ENCODE measurements at regions not wholly inside any gene's neighbourhood (a gene's known extent, or its start where the extent isn't known, plus 50 kb on each side); places are given as distances from the start of the nearest gene placed in this dataset.
A peak's percentile ranks its signal among the peaks of the same experiment; 100 is the strongest.

DNA sequence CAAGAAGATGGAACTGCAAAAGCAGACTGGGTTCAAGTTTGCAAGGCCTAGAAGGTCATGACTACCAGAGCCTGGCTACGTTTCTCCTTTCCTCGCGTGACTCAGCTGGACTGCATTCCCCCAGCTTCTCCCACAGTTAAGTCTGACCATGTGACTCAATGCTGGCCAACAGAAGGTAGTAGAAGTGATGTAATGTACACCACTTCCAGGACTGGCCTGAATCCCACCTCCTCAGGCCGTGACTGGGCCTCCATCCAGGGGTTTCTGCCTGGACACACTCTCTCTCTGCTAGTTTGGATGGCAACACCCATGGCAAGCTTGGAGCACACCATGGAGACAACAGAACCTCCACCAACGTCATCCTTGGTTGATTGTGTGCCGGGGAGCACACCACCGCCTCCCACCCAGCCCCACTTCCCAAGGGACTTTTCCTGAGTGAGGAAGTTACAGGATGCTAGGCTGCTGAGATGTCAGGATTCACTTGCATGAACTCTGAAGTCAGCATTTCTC, 112.0 kb upstream of the CDYL start (continued):
- TF ChIP-seq, protein P1, sequence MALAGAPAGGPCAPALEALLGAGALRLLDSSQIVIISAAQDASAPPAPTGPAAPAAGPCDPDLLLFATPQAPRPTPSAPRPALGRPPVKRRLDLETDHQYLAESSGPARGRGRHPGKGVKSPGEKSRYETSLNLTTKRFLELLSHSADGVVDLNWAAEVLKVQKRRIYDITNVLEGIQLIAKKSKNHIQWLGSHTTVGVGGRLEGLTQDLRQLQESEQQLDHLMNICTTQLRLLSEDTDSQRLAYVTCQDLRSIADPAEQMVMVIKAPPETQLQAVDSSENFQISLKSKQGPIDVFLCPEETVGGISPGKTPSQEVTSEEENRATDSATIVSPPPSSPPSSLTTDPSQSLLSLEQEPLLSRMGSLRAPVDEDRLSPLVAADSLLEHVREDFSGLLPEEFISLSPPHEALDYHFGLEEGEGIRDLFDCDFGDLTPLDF (CRISPR knock-in tag; IDR thresholded peaks at IDR 0.05): no peak
- TF ChIP-seq ZNF140 (CRISPR knock-in tag; IDR thresholded peaks at IDR 0.05): no peak
- TF ChIP-seq C11orf30 (IDR thresholded peaks at IDR 0.05; ENCODE audit: low read depth): peak; percentile 48; the same call in 1 of the 2 replicates
- TF ChIP-seq ZNF79 (CRISPR knock-in tag; IDR thresholded peaks at IDR 0.05; ENCODE audit: low read depth): no peak
- no peak for TF ChIP-seq TCF3 (CRISPR knock-in tag; IDR thresholded peaks at IDR 0.05)
- no peak for TF ChIP-seq POU5F1 (IDR thresholded peaks at IDR 0.05; ENCODE audit: borderline replicate concordance, low read depth, low read length, partially characterized antibody)
- TF ChIP-seq, protein P2, sequence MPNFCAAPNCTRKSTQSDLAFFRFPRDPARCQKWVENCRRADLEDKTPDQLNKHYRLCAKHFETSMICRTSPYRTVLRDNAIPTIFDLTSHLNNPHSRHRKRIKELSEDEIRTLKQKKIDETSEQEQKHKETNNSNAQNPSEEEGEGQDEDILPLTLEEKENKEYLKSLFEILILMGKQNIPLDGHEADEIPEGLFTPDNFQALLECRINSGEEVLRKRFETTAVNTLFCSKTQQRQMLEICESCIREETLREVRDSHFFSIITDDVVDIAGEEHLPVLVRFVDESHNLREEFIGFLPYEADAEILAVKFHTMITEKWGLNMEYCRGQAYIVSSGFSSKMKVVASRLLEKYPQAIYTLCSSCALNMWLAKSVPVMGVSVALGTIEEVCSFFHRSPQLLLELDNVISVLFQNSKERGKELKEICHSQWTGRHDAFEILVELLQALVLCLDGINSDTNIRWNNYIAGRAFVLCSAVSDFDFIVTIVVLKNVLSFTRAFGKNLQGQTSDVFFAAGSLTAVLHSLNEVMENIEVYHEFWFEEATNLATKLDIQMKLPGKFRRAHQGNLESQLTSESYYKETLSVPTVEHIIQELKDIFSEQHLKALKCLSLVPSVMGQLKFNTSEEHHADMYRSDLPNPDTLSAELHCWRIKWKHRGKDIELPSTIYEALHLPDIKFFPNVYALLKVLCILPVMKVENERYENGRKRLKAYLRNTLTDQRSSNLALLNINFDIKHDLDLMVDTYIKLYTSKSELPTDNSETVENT (CRISPR knock-in tag; IDR thresholded peaks at IDR 0.05): no peak
- no peak for TF ChIP-seq SMARCA4 (IDR thresholded peaks at IDR 0.05)
- TF ChIP-seq, protein P3, sequence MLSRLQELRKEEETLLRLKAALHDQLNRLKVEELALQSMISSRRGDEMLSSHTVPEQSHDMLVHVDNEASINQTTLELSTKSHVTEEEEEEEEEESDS (CRISPR knock-in tag; IDR thresholded peaks at IDR 0.05): no peak
- peak; percentile 59 for TF ChIP-seq NFE2 (IDR thresholded peaks at IDR 0.05; ENCODE audit: low read depth)
- peak; percentile 71 for TF ChIP-seq BHLHE40 (IDR thresholded peaks at IDR 0.05; ENCODE audit: low read length)
- TF ChIP-seq, protein P4, sequence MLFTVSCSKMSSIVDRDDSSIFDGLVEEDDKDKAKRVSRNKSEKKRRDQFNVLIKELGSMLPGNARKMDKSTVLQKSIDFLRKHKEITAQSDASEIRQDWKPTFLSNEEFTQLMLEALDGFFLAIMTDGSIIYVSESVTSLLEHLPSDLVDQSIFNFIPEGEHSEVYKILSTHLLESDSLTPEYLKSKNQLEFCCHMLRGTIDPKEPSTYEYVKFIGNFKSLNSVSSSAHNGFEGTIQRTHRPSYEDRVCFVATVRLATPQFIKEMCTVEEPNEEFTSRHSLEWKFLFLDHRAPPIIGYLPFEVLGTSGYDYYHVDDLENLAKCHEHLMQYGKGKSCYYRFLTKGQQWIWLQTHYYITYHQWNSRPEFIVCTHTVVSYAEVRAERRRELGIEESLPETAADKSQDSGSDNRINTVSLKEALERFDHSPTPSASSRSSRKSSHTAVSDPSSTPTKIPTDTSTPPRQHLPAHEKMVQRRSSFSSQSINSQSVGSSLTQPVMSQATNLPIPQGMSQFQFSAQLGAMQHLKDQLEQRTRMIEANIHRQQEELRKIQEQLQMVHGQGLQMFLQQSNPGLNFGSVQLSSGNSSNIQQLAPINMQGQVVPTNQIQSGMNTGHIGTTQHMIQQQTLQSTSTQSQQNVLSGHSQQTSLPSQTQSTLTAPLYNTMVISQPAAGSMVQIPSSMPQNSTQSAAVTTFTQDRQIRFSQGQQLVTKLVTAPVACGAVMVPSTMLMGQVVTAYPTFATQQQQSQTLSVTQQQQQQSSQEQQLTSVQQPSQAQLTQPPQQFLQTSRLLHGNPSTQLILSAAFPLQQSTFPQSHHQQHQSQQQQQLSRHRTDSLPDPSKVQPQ (CRISPR knock-in tag; IDR thresholded peaks at IDR 0.05; ENCODE audit: borderline replicate concordance): no peak
- TF ChIP-seq MAFG (tag; conservative IDR thresholded peaks at IDR 0.05): peak; percentile 53
- TF ChIP-seq EP400 (IDR thresholded peaks at IDR 0.05): no peak
- TF ChIP-seq, protein P5, sequence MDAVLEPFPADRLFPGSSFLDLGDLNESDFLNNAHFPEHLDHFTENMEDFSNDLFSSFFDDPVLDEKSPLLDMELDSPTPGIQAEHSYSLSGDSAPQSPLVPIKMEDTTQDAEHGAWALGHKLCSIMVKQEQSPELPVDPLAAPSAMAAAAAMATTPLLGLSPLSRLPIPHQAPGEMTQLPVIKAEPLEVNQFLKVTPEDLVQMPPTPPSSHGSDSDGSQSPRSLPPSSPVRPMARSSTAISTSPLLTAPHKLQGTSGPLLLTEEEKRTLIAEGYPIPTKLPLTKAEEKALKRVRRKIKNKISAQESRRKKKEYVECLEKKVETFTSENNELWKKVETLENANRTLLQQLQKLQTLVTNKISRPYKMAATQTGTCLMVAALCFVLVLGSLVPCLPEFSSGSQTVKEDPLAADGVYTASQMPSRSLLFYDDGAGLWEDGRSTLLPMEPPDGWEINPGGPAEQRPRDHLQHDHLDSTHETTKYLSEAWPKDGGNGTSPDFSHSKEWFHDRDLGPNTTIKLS (IDR thresholded peaks at IDR 0.05; ENCODE audit: borderline replicate concordance, low read depth): no peak
- no peak for TF ChIP-seq NR1H2 (CRISPR knock-in tag; IDR thresholded peaks at IDR 0.05)
- peak; percentile 91 for TF ChIP-seq ZNF75A (CRISPR knock-in tag; IDR thresholded peaks at IDR 0.05)
- no peak for TF ChIP-seq POLR2A (conservative IDR thresholded peaks at IDR 0.05)
- TF ChIP-seq ATF7 (IDR thresholded peaks at IDR 0.05): peak; percentile 86; the same call in 1 of the 2 replicates
- TF ChIP-seq SMAD2 (IDR thresholded peaks at IDR 0.05; ENCODE audit: low read depth, low read length): no peak
- TF ChIP-seq NR3C1 (CRISPR knock-in tag; IDR thresholded peaks at IDR 0.05): no peak
- no peak for TF ChIP-seq TAL1 (IDR thresholded peaks at IDR 0.05)
- no peak for TF ChIP-seq MED1 (CRISPR knock-in tag; IDR thresholded peaks at IDR 0.05; ENCODE audit: borderline replicate concordance)
- TF ChIP-seq, protein P6, sequence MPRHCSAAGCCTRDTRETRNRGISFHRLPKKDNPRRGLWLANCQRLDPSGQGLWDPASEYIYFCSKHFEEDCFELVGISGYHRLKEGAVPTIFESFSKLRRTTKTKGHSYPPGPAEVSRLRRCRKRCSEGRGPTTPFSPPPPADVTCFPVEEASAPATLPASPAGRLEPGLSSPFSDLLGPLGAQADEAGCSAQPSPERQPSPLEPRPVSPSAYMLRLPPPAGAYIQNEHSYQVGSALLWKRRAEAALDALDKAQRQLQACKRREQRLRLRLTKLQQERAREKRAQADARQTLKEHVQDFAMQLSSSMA (CRISPR knock-in tag; IDR thresholded peaks at IDR 0.05): no peak

Data from K562 (cell line).